GM19324 (cell line): ENCODE measurements at regions not wholly inside any gene's neighbourhood (a gene's known extent, or its start where the extent isn't known, plus 50 kb on each side); places are given as distances from the start of the nearest gene placed in this dataset.
"Not testable (repeated sequence)": the region's sequence is repeated elsewhere in the genome, so short reads cannot be mapped to it uniquely, and the experiment has no call there.

ENCODE experiments used
- ATAC-seq: cut with Tn5 transposase; IDR thresholded peaks from one replicate; pipeline ENCODE4 v1.9.1; 2021; ENCODE audit warnings: mild to moderate bottlenecking, moderate library complexity; ENCODE audit not compliant: unreplicated experiment, low FRiP score

DNA sequence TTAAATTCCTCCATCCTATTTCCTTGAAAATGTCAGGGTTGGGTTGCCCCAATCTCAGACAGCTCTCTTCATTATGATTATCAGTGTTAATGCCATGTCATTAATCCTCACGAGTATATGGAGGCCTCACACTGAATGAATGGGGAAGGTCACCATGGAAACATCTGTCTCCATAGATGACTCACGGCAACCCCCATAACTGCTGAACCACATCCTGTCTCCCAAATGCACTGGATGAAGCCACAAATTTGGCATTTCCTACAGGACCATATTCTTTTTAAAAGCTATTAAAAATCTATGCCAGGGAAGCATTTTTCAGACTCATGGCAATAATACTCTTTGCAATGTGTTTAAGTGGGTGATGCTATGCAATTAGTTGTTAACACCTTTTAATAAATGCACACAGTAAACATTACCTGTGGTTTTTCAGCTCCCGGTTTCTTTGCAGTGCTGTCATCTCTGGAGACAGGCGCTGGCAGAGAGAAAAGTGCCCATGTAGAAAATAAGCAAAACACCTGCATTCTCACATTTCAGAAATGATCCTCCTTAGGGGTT is 80.1 kb upstream of the PTPRK start:
- no peak for ATAC-seq

DNA sequence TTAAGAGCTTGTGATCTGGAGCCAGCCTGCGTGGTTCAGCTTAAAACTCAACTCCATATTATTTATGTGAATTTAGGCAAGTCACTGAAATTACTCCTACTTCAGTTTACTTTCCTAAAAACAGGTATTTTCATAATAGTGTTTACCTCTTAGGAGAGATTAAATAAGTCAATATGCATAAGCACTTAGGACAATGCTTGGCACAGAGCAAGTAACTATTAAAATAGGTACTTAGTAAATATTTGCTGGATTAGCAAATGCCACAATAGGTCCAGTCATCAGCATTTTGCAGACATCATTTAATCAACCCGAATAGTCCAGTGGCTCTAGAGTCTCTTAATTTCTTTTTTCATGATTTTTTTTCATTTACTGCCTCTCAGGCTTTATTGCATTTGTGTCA is 78.6 kb upstream of the PTPRK start:
- no peak for ATAC-seq

- ATAC-seq: no peak
These were observed 78.2 kb upstream of the PTPRK start for GRCh38 chr6:128598571-128598970.

- ATAC-seq: no peak
These were observed 77.6 kb upstream of the PTPRK start for GRCh38 chr6:128597956-128598355.

- no peak for ATAC-seq
These were observed 76.6 kb upstream of the PTPRK start for GRCh38 chr6:128597004-128597403.

- no peak for ATAC-seq
These were observed 75.1 kb upstream of the PTPRK start for GRCh38 chr6:128595544-128595943.

DNA sequence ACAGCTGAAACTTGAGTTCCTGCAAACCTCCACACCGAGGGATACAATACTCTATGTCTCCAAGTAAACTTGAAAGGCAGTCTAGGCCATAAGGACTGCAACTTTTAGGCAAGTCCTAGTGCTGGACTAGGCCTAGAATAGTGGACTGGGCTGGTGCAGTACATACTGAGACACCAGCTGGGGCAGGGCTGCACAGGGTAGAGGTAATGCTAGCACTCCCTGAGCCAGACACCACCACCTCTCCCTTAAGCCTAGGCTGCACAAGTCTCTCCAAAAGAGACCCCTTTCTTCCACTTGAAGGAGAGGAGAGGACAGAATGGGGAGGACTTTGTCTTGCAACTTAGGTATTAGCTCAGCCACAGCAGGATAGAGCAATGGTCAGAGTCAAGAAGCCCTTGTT is 65.7 kb upstream of the PTPRK start:
- no peak for ATAC-seq

GRCh38 chr6:128580224-128581110 is 60.1 kb upstream of the PTPRK start:
- ATAC-seq: no peak

DNA sequence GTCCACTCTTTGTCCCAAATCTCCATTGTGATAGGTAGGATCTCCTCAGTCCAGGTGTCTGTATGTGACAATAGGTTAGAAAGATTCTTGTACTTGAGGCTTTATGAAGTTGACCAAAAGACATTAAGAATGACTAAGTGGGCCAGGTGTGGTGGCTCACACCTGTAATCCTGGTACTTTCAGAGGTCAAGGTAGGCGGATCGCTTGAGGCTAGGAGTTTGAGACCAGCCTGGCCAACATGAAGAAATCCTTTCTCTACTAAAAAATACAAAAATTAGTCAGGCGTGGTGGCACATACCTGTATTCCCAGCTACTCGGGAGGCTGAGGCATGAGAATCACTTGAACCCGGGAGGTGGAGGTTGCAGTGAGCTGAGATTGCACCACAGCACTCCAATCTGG is 54.9 kb upstream of the PTPRK start:
- not testable (repeated sequence) for ATAC-seq

- ATAC-seq: no peak
These were observed 54.0 kb upstream of the PTPRK start for GRCh38 chr6:128574402-128574801.

DNA sequence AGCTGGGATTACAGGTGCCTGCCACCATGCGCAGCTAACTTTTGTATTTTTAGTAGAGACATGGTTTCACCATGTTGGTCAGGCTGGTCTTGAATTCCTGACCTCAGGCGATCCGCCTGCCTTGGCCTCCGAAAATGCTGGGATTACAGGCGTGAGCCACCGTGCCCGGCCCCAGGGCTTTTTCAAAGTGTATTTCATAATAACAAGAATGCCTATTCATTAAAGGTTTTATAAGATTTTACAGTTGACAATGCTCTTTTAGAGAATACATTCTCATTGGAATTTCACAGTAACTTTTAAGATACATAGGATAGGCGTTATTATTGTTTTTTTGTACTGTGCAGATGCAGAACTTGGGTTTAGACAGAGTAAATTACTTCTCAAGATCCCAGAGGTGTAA is 52.6 kb upstream of the PTPRK start:
- ATAC-seq: no peak

GRCh38 chr6:128572294-128572693 is 51.9 kb upstream of the PTPRK start:
- no peak for ATAC-seq

- ATAC-seq: no peak
These were observed 50.3 kb upstream of the PTPRK start for GRCh38 chr6:128570680-128571063.

DNA sequence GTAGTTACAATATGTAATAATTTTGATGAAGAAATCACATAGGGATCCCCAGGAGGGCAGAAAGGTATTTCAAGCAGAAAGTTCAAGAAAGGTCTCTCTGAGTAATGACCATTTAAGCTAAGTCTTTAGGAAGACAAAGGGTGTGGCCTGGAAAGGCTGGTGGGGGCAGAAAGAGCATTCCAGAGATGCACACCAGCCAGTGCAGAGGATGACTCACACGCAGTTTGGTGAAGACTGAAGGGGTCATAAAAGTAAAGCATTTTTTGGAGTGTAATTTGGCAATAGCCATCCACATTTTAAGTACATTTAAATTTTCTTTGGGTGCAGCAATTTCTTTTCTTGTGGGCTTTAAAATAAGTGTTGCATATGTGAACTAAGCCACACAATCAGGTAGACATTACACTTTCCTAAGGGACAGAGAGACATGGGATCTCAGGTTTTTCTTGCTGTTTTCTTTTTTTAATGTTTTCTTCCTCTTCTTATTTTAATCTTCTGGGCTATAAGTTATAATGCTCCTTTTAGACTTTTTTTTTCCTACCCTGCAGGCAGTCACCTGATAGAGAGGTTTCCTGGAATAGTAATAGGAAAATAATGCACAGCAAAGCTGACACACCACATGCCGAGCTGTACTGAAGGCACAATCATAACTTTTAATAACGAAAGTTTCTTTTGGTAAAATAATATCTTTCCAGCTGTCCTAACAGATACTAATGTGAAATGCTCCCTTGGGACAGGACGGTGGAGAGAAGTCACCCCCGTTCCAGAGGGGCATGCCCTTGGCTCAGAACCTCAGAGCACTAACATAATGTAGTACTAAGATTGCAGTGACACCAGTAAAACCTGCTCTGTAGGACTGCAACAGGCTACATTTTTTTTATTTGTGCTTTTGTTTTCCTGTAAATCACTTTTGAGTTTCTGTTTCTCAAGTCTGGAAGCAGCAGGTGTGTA is 49.6 kb upstream of the PTPRK start:
- no peak for ATAC-seq
